Activated CD4-positive, alpha-beta T cell treated with anti-CD3 and anti-CD28 coated beads for 36 hours (primary cell): ENCODE measurements at regions not wholly inside any gene's neighbourhood (a gene's known extent, or its start where the extent isn't known, plus 50 kb on each side); places are given as distances from the start of the nearest gene placed in this dataset.

Source experiments
- ATAC-seq: fragments of 200-7000 bp; cut with Tn5 transposase; one replicate; pipeline ENCODE4 v1.10.0; 2021; ENCODE audit warnings: mild to moderate bottlenecking, moderate library complexity
- CTCF ChIA-PET: fragments of 350-600 bp; sonication (Branson Sonifier 250); formaldehyde crosslinking; loops from one replicate; lab custom pipeline; 2021; ENCODE audit warnings: antibody characterized with exemption; lab: Charles Lee
- POLR2A ChIA-PET: fragments of 350-600 bp; sonication (Branson Sonifier 250); formaldehyde crosslinking; loops from one replicate; lab custom pipeline; 2021; ENCODE audit warnings: antibody characterized with exemption, inconsistent platforms; lab: Charles Lee
- DNase-seq: peaks from one replicate; pipeline ENCODE4 v3.0.0-alpha.2; 2020
- H3K27ac Mint-ChIP-seq: one replicate; pipeline ENCODE4 v1.8.0; 2021; ENCODE audit warnings: mixed read lengths
- H3K27me3 Mint-ChIP-seq: one replicate; pipeline ENCODE4 v1.8.0; 2021; ENCODE audit warnings: mixed read lengths
- H3K36me3 Mint-ChIP-seq: one replicate; pipeline ENCODE4 v1.8.0; 2021; ENCODE audit warnings: low read depth, mixed read lengths
- H3K4me1 Mint-ChIP-seq: one replicate; pipeline ENCODE4 v1.8.0; 2021; ENCODE audit warnings: mixed read lengths
- H3K4me3 Mint-ChIP-seq: one replicate; pipeline ENCODE4 v1.8.0; 2021; ENCODE audit warnings: mild to moderate bottlenecking, moderate library complexity, mixed read lengths
- H3K9me3 Mint-ChIP-seq: one replicate; pipeline ENCODE4 v1.8.0; 2021; ENCODE audit warnings: low read depth, mixed read lengths
- intact Hi-C, 2 experiments: fragments of 100-400 bp; cut with DNase I in 1 of 2; cut with micrococcal nuclease in 1 of 2; formaldehyde crosslinking; loops; one replicate each; pipeline versions ENCODE4 v1.14.2 to v1.15.1; 2022 to 2024; cut with DNase I, micrococcal nuclease

DNA sequence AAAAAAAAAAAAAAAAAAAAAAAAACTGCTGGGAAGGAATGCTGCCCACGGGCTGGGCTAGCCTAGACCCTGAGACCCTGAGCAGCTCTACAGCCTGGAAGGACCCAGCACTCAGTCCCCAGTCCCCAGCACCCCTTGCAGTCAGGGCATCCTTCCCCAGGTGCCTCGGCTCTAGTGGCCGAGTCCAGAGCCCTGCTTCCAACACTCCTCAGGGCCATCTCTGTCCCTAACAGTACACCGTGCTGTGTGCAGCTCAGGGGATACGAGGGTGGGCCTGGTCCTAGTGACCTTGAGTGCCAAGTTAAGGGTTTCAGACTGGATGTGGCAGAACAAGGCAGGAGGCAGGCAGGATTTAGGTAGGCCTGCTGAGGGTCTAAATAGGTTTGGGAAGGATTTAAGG, 50.2 kb upstream of the LRP8 start:
- DNase-seq (no peak), ATAC-seq (no peak)
- Mint-ChIP-seq H3K4me3 (no peak overlapping the region), H3K4me1 (no peaks in the 10 kb centered on the region), H3K27ac (no peak overlapping the region), H3K36me3 (no peaks in the 10 kb centered on the region), H3K27me3 (peaks cover 8% of the 10 kb centered on the region), H3K9me3 (no peaks in the 10 kb centered on the region)
- intact Hi-C loops, result no loop called here
- POLR2A ChIA-PET, result no interaction called here
- CTCF ChIA-PET, result no interaction called here

DNA sequence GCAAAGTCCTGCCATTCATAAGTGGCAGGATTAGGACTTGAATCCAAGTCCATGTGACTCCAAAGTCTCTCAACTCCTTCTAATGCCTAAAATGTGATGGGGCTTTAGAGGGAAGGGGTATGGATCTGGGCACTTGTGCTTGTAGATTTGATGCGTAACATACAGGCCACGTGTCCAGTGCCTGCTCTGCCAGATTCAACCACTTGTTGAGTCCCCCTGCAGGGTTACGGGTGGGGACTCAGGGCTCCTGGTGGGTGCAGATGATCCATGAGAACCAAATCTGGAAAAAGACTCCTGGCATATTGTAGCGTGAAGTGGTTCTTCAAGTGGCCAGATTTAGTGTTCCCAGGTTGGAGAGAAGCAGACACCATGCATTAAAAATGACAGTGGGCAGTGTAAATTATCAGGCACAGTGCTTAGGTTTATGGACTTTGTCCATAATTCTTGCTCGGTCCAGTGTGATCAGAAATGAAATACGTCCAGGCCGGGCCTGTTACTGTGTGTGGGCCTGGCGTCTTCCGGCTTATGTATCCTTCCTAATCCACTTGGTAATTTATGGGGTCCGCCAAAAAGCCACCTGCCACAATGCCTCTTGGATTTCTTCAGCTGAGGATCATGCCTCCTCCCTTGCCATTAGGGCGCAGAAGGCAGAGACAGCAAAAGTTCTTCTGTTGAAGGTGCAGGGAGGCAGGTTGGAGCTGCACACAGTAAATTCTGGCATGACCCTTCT, 51.2 kb upstream of the LRP8 start:
- Mint-ChIP-seq H3K27ac (no peak overlapping the region), H3K4me1 (no peaks in the 10 kb centered on the region), H3K4me3 (no peak overlapping the region), H3K36me3 (no peaks in the 10 kb centered on the region), H3K27me3 (peaks cover 8% of the 10 kb centered on the region), H3K9me3 (no peaks in the 10 kb centered on the region)
- ChIA-PET CTCF (no interaction called here), POLR2A (no interaction called here)
- ATAC-seq (no peak), DNase-seq (no peak)
- intact Hi-C loops, result no loop called here

DNA sequence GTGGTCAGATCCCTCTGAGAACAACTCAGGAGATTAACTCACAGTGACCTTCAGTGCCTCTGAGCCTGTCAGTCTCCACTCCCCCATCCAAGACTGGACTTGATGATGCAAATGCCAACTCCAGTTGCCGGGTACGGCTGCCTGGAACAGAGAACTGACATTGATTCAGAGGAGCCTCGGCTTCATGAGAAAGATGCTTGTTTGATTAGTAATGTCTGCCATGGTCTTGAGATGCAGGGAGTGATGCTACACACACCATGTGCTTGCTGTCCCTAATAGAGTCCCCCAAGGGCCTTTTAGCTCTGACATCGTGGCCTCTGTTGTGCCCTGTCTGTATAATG, 51.8 kb upstream of the LRP8 start:
- DNase-seq (no peak), ATAC-seq (no peak)
- Mint-ChIP-seq H3K27me3 (peaks cover 8% of the 10 kb centered on the region), H3K9me3 (no peaks in the 10 kb centered on the region), H3K27ac (no peak overlapping the region), H3K4me1 (no peaks in the 10 kb centered on the region), H3K4me3 (no peak overlapping the region), H3K36me3 (no peaks in the 10 kb centered on the region)
- intact Hi-C loops, result no loop called here
- CTCF ChIA-PET, result no interaction called here
- POLR2A ChIA-PET, result no interaction called here

GRCh38 chr1:53380296-53380695, 52.4 kb upstream of the LRP8 start:
- intact Hi-C loops, result no loop called here
- Mint-ChIP-seq H3K4me3 (no peak overlapping the region), H3K9me3 (no peaks in the 10 kb centered on the region), H3K36me3 (no peaks in the 10 kb centered on the region), H3K27me3 (peaks cover 8% of the 10 kb centered on the region), H3K27ac (no peak overlapping the region), H3K4me1 (no peaks in the 10 kb centered on the region)
- ChIA-PET POLR2A (no interaction called here), CTCF (no interaction called here)
- no peak for ATAC-seq
- no peak for DNase-seq

DNA sequence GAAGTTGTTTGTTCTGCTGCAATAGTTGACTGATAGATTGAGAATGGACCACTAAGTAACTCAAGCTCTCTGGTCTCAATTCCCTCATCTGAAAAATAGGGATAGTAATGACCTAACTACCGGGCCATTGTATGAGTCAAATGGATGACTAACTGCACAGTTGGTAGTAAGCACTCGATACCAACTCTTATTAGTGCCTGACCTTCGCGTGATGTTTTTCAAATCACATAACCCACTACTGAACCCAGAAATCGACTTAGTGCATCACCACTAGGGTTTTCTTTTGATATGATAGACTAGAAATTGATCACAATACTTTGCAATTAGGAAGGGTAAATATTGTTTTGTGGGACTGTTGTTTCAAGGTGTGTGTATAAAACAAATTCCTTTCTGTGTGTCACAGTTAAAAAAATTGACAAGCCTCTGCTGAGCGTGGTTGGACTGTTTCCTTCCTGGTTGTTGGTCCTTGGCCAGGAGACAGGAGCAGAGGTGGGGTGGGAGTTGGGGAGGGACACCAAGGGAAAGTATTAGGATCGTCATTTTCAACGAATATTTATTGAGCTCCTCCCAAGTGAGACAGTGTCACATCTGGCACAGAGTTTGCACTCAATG, 54.0 kb upstream of the LRP8 start:
- DNase-seq (no peak), ATAC-seq (no peak)
- Mint-ChIP-seq H3K36me3 (no peaks in the 10 kb centered on the region), H3K27me3 (peaks cover 8% of the 10 kb centered on the region), H3K4me1 (peaks cover 3% of the 10 kb centered on the region), H3K27ac (no peak overlapping the region), H3K9me3 (no peaks in the 10 kb centered on the region), H3K4me3 (no peak overlapping the region)
- ChIA-PET CTCF (interaction anchor here (0.6 kb wide), 1 partner anchor 68 kb away, joined by 4 read pairs; no protein-coding TSS in a partner anchor), POLR2A (no interaction called here)
- intact Hi-C loops, result no loop called here

DNA sequence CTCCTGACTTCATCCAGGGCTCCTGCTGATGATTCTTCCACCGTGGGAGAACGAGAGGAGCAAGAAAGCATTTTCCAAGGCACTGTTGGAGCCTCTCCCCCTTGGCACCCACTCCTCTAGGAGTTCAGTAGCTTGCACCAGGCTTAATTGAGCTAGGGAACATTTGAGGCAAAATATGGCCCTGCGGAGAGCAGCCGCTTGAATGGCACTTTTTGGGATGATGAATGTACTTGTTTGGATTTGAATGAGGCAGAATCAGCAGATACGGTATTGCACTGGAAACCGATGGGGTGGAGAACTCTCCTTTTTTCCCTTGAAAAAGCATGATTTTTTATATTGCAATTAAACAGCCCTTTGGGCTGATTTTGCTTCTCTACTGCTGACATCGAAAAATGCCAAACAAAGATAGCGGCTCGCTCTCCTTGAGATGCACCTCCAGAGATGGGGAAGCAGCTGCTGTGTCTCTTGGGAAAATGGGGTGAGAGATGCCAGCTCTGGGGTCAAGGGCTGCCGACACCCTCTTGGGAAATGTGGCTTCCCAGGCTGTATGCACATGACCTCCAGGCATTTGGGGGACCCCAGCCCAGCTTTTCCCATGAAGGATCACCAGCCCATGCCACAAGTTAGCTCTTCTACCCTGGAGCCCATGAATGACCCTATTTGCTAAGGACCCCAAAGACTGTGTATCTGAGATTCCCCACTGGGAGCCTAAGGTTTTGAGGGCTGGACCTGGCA, 55.4 kb upstream of the LRP8 start:
- Mint-ChIP-seq H3K4me1 (peaks cover 3% of the 10 kb centered on the region), H3K27me3 (peaks cover 8% of the 10 kb centered on the region), H3K9me3 (peaks cover 3% of the 10 kb centered on the region), H3K4me3 (no peak overlapping the region), H3K27ac (no peak overlapping the region), H3K36me3 (no peaks in the 10 kb centered on the region)
- ATAC-seq (no peak), DNase-seq (no peak)
- CTCF ChIA-PET, result interaction anchor here (0.6 to 0.8 kb wide), 2 partner anchors 9 to 482 kb away, joined by 3 to 4 read pairs; no protein-coding TSS in a partner anchor
- POLR2A ChIA-PET, result no interaction called here
- intact Hi-C loops, result no loop called here

- Mint-ChIP-seq H3K27me3 (peaks cover 8% of the 10 kb centered on the region), H3K4me1 (peaks cover 3% of the 10 kb centered on the region), H3K27ac (no peak overlapping the region), H3K36me3 (no peaks in the 10 kb centered on the region), H3K4me3 (no peak overlapping the region), H3K9me3 (peaks cover 3% of the 10 kb centered on the region)
- intact Hi-C loops, result no loop called here
- ATAC-seq (no peak), DNase-seq (no peak)
- POLR2A ChIA-PET, result no interaction called here
- CTCF ChIA-PET, result no interaction called here
Measured at GRCh38 chr1:53384796-53385195, 56.9 kb upstream of the LRP8 start.

DNA sequence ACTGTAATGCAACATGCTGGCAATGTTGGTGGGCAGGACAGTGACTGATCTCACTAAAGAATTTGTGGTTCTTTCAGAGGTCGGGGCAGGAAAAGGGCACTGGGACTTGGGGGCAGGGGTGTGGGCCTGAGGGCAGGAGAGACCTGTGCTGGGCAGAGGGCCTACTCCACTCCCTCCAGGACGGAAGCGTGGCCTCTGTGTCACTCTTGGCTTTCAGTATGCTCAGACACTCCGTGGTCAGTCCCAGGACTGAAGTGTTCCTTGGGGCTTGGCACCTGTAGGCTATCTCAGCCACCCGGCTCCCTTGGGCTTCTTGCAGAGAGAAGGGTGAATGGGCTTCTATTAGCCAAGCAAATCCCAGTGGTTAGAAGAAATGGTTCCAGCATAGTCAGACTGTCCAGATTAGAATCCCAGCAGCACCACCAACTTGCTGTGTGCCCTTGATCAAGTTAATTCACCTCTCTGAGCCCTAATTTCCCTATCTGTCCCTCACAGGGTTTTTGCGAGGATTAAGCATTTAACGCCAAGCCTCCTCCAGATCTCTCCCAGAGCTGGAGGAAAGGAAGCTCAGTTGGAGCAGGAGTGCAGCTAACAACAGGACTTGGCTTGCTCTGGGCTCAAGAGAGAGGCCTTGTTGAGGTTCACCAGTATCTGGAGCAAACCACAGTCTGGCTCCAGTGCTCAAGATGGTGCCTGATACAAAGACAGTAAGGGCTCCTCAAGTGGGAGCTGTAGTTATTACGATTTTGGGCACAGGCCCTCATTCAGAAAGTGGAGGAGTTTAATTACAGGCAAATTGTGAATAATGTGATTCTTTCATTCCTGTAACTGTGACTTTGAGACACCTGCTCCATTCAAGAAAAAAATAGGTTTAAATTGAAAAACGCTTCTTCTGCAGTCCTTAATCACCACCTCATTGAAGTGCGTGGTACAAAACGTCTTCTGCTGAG, 57.7 kb upstream of the LRP8 start:
- intact Hi-C loops, result no loop called here
- POLR2A ChIA-PET, result no interaction called here
- H3K27me3 Mint-ChIP-seq, result peaks cover 5% of the 10 kb centered on the region
- H3K27ac Mint-ChIP-seq, result no peak overlapping the region
- no peak overlapping the region for H3K4me3 Mint-ChIP-seq
- CTCF ChIA-PET, result interaction anchor here (1.6 kb wide), 1 partner anchor 10 kb away, joined by 5 read pairs; no protein-coding TSS in a partner anchor
- peaks cover 3% of the 10 kb centered on the region for H3K9me3 Mint-ChIP-seq
- H3K4me1 Mint-ChIP-seq, result peaks cover 3% of the 10 kb centered on the region
- DNase-seq (no peak), ATAC-seq (no peak)
- H3K36me3 Mint-ChIP-seq, result no peaks in the 10 kb centered on the region

GRCh38 chr1:53388963-53389362, 61.1 kb upstream of the LRP8 start:
- no peaks in the 10 kb centered on the region for H3K27me3 Mint-ChIP-seq
- peaks cover 3% of the 10 kb centered on the region for H3K4me1 Mint-ChIP-seq
- intact Hi-C loops, result no loop called here
- peaks cover 3% of the 10 kb centered on the region for H3K9me3 Mint-ChIP-seq
- CTCF ChIA-PET, result interaction anchor here (1.7 kb wide), 1 partner anchor 111 kb away, joined by 5 read pairs; no protein-coding TSS in a partner anchor
- ATAC-seq, result no peak
- H3K36me3 Mint-ChIP-seq, result no peaks in the 10 kb centered on the region
- POLR2A ChIA-PET, result no interaction called here
- H3K27ac Mint-ChIP-seq, result no peak overlapping the region
- no peak overlapping the region for H3K4me3 Mint-ChIP-seq
- no peak for DNase-seq

DNA sequence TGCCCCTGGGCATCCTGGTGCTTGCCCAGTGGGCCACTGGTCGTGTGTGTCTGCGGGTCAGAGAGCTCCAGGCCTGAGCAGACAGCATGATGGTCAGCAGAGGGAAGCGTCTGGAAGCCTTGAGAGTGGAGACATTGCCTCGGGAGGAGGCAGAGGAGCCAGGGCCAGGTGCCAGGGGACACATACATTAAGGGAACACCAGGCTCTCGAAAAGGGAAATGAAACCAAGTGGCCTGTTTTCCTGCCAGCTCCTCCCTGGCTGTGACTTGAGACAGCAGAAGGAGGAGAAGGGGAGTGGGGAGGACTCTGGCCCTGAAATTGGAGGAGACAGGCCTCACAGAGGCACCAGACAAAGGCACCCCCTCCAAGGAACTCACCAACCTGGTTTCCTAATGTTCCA, 62.4 kb upstream of the LRP8 start:
- H3K4me1 Mint-ChIP-seq, result peaks cover 3% of the 10 kb centered on the region

DNA sequence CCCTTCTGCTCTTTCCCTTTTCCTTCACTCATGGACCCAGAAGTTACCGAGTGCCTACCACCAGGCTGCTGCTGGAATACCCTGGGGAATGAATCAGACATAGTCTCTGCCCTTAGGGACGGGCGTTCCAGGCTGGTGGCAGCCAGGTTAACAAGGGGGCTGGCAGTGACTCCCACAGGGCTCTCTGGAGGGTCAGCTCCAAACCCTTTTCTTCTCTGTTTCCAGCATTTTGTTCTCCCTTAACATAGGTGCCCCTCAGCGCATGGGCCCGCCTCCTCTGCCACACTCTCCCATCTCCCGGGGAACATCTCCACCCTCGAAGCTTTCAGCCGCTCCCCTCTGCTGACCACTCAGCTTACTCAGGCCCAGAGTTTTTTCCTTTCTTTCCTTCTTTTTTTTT, 62.9 kb upstream of the LRP8 start:
- intact Hi-C loops, result no loop called here
- H3K27ac Mint-ChIP-seq, result no peak overlapping the region
- ATAC-seq, result no peak
- peak; percentile 0 for DNase-seq
- no peak overlapping the region for H3K4me3 Mint-ChIP-seq
- H3K36me3 Mint-ChIP-seq, result no peaks in the 10 kb centered on the region
- H3K9me3 Mint-ChIP-seq, result peaks cover 3% of the 10 kb centered on the region
- ChIA-PET CTCF (interaction anchor here (0.7 to 1.9 kb wide), 2 partner anchors 112 to 1169 kb away, joined by 3 to 6 read pairs; no protein-coding TSS in a partner anchor), POLR2A (no interaction called here)
- H3K27me3 Mint-ChIP-seq, result no peaks in the 10 kb centered on the region
- H3K4me1 Mint-ChIP-seq, result peaks cover 3% of the 10 kb centered on the region

More for the DNA sequence above, 62.4 kb upstream of the LRP8 start:
- POLR2A ChIA-PET, result no interaction called here
- no peak overlapping the region for H3K4me3 Mint-ChIP-seq
- H3K36me3 Mint-ChIP-seq, result no peaks in the 10 kb centered on the region
- intact Hi-C loops, result no loop called here
- peaks cover 3% of the 10 kb centered on the region for H3K9me3 Mint-ChIP-seq
- H3K27me3 Mint-ChIP-seq, result no peaks in the 10 kb centered on the region
- ATAC-seq (no peak), DNase-seq (no peak)
- CTCF ChIA-PET, result interaction anchor here (1.9 kb wide), 1 partner anchor 112 kb away, joined by 6 read pairs; no protein-coding TSS in a partner anchor
- no peak overlapping the region for H3K27ac Mint-ChIP-seq
